Astrocyte of the spinal cord (primary cell): ENCODE measurements at regions not wholly inside any gene's neighbourhood (a gene's known extent, or its start where the extent isn't known, plus 50 kb on each side); places are given as distances from the start of the nearest gene placed in this dataset.
A peak's percentile ranks its signal among the peaks of the same experiment; 100 is the strongest.

ENCODE experiments used
- DNase-seq: peaks from one replicate; pipeline ENCODE4 v3.0.0; 2011; ENCODE audit warnings: low read depth, low spot score
- H3K4me3 ChIP-seq: 2 replicates; pipeline ENCODE4 v1.5.1; 2011; ENCODE audit warnings: low read depth, mild to moderate bottlenecking, low read length, moderate library complexity
- in situ Hi-C: cut with HindIII; loops from 2 replicates; pipeline ENCODE4 v1.10.0; 2017; ENCODE audit warnings: low sequenced_read_pairs
- TF ChIP-seq, protein P1 (sequence below): IDR thresholded peaks from 2 replicates; pipeline ENCODE4 v1.5.1; 2012; ENCODE audit warnings: low read depth, mild to moderate bottlenecking, low read length, inconsistent platforms

DNA sequence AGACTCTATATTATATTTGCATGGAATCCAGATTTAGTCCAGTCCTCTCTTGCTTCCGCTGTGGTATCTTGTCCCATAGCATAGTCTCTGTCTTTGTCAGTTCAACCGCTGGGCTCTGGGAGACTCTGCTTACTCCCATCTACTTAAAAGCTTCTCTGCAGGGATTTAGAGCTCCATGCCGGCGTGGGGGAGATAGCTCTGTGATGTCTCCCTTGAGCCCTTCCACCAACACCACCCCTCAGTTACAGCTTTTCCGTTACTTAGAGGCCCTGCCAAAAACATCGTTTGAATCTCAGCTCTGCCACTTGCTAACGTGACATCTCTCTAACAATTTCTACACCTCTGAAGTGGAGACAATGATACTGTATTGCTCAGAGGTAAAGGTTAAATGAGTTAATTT, 306.1 kb upstream of the ZNF608 start:
- no peak overlapping the region for H3K4me3 ChIP-seq
- in situ Hi-C loops, result no loop called here
- TF ChIP-seq, protein P1, sequence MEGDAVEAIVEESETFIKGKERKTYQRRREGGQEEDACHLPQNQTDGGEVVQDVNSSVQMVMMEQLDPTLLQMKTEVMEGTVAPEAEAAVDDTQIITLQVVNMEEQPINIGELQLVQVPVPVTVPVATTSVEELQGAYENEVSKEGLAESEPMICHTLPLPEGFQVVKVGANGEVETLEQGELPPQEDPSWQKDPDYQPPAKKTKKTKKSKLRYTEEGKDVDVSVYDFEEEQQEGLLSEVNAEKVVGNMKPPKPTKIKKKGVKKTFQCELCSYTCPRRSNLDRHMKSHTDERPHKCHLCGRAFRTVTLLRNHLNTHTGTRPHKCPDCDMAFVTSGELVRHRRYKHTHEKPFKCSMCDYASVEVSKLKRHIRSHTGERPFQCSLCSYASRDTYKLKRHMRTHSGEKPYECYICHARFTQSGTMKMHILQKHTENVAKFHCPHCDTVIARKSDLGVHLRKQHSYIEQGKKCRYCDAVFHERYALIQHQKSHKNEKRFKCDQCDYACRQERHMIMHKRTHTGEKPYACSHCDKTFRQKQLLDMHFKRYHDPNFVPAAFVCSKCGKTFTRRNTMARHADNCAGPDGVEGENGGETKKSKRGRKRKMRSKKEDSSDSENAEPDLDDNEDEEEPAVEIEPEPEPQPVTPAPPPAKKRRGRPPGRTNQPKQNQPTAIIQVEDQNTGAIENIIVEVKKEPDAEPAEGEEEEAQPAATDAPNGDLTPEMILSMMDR, result no peak
- DNase-seq, result no peak

DNA sequence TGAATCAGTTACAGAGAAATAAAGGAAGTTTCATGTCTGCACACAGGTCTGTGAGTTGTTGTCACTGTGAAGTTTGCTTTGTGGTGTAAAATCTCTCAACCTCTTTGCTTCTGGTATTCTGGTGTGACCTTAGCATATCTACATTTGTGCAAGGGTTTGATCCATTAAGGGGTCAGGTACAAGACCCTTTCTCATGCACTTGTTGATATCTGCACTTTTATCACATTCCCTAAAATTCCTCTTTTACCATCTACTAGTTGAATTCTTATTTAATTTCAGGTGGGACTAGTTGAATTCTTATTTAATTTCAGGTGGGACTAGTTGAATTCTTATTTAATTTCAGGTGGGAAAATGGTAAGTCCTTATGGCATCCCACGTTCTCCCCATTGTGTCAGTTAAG, 306.7 kb upstream of the ZNF608 start:
- H3K4me3 ChIP-seq, result no peak overlapping the region
- no peak for DNase-seq
- in situ Hi-C loops, result no loop called here
- TF ChIP-seq, protein P1, result no peak

DNA sequence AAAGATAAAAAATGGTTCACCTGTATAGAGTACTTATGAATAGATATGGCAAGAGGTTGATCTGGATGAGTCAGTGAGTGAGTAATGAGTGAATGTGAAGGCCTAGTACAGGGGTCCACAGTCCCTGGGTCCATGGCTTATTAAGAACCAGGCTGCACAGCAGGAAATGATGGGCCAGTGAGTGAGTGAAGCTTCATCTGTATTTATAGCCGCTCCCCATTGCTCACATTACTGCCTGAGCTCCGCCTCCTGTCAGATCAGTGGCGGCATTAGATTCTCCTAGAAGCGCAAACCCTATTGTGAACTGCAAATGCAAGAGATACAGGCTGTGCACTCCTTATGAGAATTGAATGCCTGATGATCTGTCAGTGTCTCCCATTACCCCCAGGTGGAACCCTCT, 307.7 kb upstream of the ZNF608 start:
- no peak overlapping the region for H3K4me3 ChIP-seq
- in situ Hi-C loops, result no loop called here
- TF ChIP-seq, protein P1, result no peak
- DNase-seq, result no peak

DNA sequence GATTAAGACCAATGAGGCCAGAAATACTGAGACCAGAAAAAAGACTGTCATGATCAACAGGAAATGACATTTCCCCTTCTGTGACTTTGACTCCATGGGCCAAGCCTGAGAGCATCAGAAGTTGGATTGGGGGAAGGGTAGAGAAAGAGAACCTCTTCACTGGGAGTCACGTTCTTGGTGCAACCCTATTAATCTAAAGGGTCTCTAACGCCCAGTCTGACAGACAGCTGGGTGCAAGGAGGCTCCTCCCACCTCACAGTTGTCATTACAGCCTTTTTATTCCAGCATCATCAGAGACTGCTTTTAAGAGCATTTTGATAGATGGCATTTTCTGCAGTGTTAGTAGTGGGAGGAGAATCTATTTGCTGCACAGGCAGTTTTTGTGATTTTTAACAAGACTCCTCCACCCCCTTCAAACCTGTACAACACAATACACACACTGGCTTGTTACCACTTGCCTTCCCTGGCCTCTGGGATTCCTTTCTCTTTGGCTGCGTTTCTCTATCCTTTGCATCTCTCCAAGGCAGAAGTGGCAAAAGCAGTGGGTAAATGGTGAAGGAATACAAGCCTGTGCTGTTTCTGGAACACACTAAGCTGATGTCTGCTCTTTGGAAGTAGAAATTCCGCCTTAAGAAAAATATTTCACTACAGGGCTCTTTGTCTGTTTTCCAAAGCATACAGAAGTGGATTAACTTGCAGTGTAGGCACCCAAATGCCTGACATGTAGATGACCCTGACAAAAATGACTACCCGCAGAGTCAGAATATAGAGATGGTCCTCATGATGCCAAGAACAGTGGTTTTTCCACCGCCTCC, 310.4 kb upstream of the ZNF608 start:
- in situ Hi-C loops, result no loop called here
- TF ChIP-seq, protein P1, result no peak

DNA sequence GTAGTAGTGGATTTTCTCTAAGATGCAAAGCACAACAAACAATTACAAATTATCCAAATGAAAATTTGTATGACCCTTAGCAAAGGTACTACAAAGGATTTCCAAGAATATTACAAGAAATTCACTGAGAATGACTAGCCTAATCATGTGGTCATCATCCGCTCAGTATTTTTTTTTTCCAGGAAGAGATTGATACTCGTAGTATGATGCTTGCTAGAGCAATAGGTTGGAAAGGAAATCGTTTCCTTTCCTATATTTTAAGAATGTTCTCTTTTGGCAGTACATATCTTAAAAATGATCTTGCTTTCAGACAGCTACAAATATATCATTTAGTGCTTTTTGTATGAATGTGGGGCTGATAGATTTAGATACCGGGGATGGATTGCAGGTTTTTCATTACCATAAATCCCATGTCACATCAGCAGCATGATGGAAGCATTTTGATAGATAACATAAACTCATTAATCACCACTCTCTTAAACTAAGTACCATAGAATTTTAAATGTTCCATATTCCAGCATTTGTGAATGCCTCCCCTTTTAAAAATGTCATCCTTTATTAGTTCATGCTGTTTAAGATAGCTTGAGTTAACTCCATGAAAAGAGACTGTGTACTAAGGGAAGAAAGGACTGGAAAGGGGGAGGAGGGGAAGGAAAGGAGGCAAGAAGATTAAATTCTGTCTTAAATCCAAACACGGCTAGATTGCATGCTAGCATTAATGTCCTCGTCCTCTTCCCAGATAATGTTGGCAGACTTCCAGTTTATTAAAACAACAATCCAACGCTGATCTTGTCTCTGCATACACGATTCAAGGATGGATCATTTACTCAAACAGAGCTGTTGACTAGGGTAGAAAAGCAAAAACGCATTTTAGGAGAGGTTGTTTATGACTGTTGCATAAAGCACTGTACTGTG, 311.7 kb upstream of the ZNF608 start:
- TF ChIP-seq, protein P1, result no peak
- peak; percentile 44 for DNase-seq
- no peak overlapping the region for H3K4me3 ChIP-seq
- in situ Hi-C loops, result no loop called here

More for the DNA sequence above, 310.4 kb upstream of the ZNF608 start:
- no peak for DNase-seq
- no peak overlapping the region for H3K4me3 ChIP-seq

DNA sequence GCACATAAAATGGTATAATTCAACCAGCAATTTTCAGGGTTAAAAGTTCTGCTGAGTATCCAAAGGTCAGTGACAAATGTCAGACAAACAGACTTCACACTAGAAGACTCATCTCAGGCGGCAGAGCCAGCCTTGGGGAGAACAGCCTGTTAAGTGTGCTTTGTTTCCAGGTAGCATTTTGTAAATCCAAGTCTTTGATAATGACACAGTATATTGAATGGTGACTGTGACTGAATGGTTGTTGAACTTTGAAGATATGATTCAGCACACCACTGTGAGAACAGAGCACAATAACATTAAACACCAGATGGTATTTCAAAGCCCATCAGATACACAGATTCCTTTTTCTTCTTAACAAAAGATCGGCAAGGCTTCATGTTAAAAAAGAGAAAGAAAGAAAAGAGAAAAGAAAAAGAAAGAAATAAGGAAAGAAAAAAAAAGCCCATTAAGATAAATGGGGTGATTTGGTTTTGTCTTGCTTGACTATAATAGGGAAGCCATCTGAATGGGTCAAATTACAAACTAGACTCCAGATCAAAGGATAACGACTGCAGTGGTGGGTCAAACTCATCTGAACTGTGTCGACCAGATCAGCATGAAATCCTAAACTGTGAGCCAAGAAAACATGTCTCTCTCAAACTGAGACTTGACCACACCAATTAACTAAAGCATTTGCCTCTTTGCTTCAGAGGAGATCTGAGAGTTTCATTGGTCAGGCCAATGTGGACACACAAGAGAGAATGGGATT, 313.0 kb upstream of the ZNF608 start:
- in situ Hi-C loops, result no loop called here
- TF ChIP-seq, protein P1, result no peak
- H3K4me3 ChIP-seq, result no peak overlapping the region
- DNase-seq, result peak; percentile 86
